AG09319 (cell line): ENCODE measurements at regions not wholly inside any gene's neighbourhood (a gene's known extent, or its start where the extent isn't known, plus 50 kb on each side); places are given as distances from the start of the nearest gene placed in this dataset.
"Not testable (repeated sequence)": the region's sequence is repeated elsewhere in the genome, so short reads cannot be mapped to it uniquely, and the experiment has no call there.

ENCODE experiments used
- DNase-seq: peaks from one replicate; pipeline ENCODE4 v3.0.0-alpha.2; 2010; ENCODE audit warnings: low read depth; ENCODE audit errors: extremely low read depth
- TF ChIP-seq, protein P1 (sequence below): IDR thresholded peaks from 2 replicates; pipeline ENCODE4 v1.5.1; 2011; ENCODE audit warnings: low read depth, mild to moderate bottlenecking, inconsistent platforms, low read length, moderate library complexity

DNA sequence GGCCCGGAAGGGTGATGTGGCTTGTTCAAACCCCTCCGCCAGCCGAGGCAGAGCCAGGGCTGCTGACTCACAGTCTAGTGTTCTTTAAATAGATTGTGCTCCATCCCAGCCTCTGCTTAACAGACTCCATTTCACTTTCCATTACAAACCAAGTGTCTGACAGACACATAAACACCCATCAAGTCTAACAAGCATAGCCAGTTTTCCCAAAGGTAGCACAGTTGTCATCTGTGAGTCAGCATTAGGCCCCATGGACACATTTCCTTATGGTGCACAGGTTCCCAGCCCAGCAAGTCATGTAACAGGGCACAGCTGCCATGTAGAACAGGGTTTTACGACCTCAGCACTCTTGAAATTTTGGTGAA, 109.9 kb upstream of the RAP2B start:
- no peak for DNase-seq

DNA sequence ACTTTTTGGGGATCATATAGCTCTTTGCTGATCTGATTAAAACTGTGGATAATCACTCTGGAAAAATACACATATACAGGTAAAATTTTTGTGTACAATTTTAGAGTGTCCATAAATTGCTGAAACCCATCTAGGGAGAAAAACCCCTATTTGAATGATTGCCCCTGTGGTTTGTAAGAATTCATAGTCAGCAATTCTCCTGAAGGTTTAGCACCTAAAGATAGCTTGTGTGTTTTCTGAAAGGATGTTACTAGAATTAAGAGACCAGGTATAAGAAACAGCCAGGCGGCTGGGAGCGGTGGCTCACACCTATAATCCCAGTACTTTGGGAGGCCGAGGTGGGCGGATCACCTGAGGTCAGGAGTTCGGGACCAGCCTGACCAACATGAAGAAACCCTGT, 106.8 kb upstream of the RAP2B start:
- TF ChIP-seq, protein P1, sequence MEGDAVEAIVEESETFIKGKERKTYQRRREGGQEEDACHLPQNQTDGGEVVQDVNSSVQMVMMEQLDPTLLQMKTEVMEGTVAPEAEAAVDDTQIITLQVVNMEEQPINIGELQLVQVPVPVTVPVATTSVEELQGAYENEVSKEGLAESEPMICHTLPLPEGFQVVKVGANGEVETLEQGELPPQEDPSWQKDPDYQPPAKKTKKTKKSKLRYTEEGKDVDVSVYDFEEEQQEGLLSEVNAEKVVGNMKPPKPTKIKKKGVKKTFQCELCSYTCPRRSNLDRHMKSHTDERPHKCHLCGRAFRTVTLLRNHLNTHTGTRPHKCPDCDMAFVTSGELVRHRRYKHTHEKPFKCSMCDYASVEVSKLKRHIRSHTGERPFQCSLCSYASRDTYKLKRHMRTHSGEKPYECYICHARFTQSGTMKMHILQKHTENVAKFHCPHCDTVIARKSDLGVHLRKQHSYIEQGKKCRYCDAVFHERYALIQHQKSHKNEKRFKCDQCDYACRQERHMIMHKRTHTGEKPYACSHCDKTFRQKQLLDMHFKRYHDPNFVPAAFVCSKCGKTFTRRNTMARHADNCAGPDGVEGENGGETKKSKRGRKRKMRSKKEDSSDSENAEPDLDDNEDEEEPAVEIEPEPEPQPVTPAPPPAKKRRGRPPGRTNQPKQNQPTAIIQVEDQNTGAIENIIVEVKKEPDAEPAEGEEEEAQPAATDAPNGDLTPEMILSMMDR, result no peak
- no peak for DNase-seq

More for the DNA sequence above, 109.9 kb upstream of the RAP2B start:
- TF ChIP-seq, protein P1, result no peak

DNA sequence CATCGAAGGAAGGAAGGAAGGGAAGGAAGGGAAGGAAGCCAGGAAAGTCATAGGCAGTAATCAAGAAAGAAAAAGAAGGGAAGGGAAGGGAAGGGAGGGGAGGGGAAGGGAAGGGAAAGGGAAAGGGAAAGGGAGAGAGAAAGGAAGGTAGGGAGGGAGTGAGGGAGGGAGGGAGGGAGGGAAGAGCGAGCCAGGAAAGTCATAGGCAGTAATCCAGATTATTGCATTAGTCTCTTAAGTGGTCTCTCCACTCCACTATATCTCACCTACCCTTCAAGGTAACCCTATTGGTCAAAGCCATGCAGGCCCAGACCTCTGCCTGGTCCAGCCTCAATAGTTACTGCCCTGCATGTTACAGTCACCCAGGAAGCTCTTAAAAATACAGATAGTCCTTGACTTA, 106.2 kb upstream of the RAP2B start:
- TF ChIP-seq, protein P1, result no peak
- DNase-seq, result no peak

DNA sequence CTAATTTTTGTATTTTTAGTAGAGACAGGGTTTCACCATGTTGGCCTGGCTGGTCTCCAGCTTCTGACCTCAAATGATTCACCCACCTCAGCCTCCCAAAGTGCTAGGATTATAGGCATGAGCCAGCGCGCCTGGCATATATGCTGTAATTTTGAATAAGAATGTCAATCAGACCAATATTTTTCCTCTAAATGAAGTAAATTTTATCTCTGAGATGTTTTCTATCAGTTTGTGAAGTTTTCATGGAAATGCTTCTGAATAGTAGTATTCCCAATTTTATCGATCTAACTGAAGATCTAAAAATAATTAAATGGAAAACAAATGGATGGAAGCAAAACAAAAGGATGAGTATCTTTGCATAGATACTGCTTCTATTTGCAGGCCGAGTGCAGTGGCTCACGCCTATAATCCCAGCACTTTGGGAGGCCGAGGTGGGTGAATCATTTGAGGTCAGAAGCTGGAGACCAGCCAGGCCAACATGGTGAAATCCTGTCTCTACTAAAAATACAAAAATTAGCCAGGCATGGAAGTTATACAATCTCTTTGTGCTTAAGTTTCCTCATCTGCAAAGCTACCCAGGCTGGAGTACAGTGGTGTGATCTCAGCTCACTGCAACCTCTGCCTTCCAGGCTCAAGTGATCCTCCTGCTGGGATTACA, 103.9 kb upstream of the RAP2B start:
- not testable (repeated sequence) for DNase-seq

DNA sequence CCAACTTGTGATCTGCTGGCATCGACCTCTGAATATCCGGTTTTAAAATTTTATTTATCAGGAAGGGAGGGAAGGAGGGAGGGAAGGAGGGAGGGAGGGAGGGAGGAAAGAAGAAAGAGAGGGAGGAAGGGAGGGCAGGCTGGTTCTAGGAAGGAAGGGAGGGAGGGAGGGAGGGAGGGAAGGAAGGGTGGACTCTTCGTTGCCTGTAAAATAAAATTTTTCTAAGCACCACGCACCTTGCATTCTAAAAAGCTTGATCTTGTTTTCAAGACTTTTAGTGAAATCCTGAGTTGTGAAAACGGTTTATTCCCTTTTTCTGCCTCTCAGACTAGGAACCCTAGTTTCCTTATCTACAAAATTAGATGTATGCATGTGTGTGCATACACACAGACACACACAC, 101.7 kb upstream of the RAP2B start:
- TF ChIP-seq, protein P1, result no peak
- no peak for DNase-seq

DNA sequence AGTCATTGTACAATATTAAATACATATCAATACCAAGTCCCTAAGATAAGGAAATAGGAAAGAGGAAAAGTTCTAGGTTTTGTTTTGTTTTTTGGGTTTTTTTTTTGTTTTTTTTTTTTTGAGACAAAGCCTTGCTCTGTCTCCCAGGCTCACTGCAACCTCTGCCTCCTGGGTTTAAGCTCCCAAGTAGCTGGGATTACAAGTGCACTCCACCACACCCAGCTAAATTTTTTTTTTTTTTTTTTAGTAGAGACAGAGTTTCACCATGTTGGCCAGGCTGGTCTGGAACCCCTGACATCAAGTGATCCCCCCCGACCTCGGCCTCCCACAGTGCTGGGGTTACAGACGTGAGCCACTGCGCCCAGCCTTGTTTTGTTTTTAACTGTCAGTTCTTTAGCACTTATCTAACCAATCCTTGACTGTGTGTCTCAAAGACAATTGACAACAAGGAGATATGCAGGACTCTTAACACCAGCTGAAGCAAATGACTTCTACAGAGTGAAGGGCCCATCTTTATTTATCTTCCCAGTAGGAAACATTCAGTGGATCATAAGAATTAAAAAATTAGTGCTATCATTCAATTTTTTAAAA, 100.0 kb upstream of the RAP2B start:
- no peak for DNase-seq
- TF ChIP-seq, protein P1, result no peak

DNA sequence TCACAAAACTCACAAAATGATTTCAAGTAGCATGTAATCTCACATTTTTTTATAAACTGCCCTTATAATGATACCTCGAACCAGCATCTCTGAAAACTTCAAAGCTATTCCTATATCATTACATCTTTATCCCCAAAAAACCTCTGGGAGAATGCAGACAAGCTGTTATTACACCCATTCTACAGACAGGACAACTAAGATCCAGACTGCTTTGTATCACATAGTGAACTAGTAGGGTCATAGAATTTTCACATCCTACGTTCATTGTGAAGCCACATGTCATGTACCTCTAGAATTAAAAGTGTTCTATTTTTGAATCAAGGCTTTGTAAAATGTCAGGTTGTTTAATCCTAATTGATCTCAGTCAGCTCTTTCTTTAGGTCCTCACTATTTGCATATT, 98.7 kb upstream of the RAP2B start:
- TF ChIP-seq, protein P1, result no peak
- DNase-seq, result no peak

DNA sequence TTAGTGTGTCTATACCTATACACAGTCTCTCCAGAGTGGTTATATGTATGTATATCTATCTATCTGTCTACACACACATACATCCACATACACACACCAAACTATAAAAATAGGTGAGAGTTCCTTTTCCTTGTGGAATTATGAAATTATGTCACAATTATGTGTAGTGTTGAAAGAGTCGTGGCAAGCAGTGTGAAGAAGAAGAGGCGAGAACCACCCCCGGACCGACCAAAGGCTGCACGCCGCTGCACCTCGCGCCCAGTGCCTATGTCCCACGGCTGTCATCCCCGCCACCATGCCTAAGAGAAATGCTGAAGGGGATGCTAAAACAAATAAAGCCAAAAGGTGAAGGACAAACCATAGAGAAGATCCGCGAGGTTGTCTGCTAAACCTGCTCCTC, 95.0 kb upstream of the RAP2B start:
- TF ChIP-seq, protein P1, result no peak
- no peak for DNase-seq
